Stromal cell of bone marrow (primary cell): ENCODE measurements at regions not wholly inside any gene's neighbourhood (a gene's known extent, or its start where the extent isn't known, plus 50 kb on each side); places are given as distances from the start of the nearest gene placed in this dataset.

ENCODE experiments used
- DNase-seq: peaks from one replicate; pipeline ENCODE4 v3.0.0-alpha.2; 2012; ENCODE audit warnings: low read depth

GRCh38 chrX:42096265-42096920 lies 173.0 kb upstream of the CASK start:
- DNase-seq = peak; percentile 80

DNA sequence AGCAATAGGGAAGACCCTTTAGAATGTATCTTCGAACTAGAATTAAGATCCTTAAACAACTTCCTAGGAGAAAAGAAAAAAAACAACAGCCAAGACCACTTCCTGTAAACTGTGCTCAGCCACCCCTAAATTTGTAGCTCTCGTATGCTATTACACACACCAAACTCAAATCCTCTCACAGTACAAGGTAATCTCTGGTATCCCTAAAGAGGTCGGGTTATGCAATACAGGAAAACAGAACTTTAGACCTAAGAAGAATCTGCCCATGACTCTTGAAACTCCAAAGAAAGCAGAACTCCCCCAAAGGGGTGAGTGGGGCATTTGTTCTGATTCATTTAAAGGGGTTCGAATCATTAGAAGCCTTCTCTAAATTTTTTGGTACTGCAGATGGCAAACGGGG lies 170.9 kb upstream of the CASK start:
- no peak for DNase-seq

DNA sequence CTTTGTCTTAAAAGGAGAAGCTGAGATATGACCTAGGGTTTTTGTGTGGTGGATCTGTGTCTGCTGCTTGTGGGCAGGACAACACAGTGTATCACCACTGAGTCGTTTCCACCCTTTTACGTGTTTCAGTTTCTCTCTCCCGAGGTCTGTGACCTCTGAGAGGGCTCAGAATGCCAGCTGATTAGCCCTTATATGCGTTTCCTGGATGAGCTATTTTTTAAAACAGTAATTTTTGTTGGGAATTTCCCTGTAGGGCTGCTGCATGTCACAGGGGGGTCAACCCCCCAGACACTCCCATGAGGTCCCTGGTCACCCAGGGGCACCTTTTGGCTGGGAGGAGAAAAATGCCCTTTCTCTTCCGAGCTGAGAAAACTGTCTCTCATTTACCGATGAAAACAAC lies 170.4 kb upstream of the CASK start:
- DNase-seq = peak; percentile 9

DNA sequence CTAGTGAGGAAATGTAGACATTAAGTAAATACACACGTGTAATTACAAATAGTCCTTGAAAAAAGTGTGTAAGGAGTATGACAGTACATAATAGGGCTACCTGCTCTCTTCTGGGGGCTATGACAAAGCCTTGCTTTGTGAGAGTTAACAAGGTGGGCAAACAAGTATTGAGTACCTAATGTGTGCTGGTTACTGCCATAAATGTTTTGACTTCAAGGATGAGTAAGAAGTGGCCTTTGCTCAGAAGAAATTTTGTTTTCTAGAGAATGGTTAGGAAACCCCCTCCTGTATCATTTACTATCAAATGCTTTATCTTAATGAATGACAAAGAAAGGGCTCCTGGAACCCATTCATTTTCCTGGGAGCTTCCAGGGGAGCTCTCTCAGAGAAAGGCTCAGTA lies 167.0 kb upstream of the CASK start:
- no peak for DNase-seq

- no peak for DNase-seq
These were observed 165.7 kb upstream of the CASK start for GRCh38 chrX:42089031-42089430.

- no peak for DNase-seq
These were observed 164.6 kb upstream of the CASK start for GRCh38 chrX:42087960-42088359.

DNA sequence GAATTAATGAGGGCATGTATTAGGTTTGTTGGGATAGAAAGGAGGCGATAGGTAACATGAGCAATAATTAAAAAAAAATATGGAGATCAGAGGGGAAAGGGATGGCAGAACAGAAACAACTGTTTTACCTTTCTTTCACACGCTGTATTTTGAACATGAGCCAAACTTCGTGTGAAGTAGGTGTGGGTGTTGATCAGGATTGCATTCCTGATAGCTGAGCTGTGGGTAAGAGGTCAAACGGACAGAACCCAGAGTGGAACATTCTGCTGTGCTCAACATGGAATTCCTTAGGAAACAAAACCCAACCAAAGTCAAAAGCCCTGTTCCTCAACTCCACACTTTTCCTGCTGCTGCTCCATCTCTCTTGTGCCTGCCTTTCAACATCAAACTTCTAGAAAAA lies 162.5 kb upstream of the CASK start:
- no peak for DNase-seq

DNA sequence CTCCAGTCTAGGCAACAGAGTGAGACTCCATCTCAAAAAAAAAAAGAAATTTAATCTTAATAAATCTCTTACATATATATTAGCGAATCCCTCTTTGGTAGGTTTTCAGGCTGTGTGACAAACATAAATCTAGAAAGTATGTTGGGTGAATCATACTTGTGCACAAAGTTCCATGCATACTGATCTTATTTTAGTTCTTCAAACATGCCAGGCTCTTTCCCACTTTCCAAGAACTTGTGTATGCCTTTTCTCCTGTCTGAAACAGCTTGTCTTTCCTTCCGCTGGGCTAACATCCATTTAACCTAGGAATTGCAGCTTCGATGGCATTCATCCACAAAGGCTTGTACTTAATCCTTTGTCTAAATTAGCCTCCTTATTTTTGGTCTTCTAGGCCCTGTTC lies 156.6 kb upstream of the CASK start:
- no peak for DNase-seq

DNA sequence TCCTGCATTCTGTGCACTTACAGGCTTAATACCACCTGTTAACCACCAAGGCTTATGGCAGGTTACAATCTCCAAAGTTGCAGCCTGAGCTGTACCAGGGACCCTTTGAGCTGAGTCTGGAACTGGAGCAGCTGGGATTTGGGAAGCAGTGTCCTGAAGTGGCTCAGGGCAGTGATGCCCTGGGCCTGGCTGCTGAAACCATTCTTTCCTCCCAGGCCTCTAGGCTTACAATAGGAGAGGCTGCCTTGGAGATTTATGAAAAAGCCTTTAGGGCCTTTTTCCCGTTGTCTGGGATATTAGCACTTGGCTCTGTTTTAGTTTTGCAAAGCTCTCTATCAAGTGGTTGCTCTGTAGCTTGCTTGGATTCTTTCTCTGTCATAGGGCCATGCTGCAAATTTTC lies 154.3 kb upstream of the CASK start:
- DNase-seq = no peak

GRCh38 chrX:42075032-42075431 lies 151.7 kb upstream of the CASK start:
- DNase-seq = no peak

DNA sequence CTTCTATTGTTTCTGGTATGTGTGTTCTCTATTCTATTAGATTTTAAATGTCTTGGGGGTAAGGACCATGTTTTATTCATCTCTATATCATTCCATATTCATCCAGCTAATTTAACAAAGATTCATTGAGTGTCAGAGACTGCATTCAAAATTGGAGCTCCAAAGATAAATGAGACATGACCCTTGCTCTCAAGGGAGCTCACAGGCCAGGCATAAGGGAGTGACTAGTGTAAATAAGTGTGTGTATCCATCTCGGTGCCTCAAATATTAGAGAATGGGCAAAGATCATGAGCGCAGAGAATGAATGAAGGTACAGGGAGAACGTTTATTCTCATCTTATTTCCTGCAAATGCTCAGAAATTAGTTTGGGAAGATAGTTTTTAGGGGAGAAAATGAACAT lies 150.1 kb upstream of the CASK start:
- DNase-seq = no peak

DNA sequence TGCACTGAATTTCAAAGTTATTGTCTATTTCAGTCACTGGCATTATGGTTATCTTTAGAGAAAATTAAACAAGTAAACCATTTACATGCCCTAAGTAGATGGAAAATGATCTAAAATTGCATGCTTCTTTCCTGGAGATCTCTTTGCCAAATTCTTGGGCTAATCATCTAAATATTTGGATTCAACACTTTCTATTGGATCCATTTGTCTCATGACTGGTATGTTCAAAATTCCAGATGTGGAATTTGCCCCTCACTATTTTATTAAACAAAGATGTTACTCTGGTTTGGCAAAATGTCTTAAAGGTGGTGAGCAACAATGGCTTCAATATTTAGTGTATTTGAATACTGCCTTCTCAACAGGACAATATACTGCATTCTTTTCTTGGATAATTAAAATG lies 147.5 kb upstream of the CASK start:
- DNase-seq = no peak

GRCh38 chrX:42054256-42054655 lies 130.9 kb upstream of the CASK start:
- DNase-seq = no peak

- DNase-seq = no peak
These were observed 127.0 kb upstream of the CASK start for GRCh38 chrX:42050345-42050744.

DNA sequence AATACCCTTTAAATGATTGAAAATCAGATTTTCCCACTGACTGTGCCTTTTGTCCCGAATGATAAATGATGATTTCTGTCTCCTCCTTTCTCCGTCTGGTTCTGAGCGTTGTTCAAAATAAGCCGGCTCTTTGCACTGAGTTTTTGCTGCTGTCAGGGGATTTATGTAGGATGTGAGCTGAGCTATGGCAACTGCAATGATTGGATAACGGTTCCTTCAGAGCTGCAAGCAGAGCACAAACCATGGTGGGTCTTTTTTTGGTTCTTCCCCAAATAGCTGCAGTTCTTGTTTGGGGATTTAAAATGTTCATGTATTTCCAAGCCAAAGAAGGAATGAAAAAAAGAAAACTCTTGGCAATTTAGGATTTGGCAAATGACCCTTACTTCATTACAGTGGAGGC lies 124.5 kb upstream of the CASK start:
- DNase-seq = no peak

GRCh38 chrX:42028109-42028508 lies 104.8 kb upstream of the CASK start:
- DNase-seq = no peak

DNA sequence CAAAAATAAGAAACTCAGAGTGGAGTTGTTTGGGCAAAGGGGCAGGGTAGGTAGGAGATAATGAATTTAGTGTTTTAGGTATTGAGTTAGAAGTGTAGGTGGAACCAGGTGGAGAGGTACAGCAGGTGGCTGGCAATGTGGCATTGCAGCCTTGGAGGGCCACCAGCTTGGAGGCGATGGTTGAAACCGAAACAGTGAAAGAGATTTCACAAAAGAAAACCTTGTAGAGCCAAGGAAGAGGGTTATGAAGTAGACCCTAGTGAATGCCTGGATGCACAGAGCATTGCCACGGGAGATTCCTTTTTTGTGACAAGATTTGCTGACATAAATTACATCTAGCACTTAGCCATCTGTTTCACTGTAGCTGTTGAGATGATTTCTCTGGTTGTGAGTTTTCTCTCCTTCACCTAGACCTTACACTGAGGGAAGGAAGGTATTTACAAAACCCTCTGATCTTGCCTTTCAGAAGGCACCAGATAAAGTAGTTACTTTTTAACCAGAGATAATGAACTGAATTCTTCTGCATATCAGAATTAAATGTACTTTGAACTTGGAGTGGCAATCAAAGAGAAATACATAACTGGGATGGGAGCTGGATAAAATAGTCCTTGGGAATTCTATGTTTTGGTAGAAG lies 104.1 kb upstream of the CASK start:
- no peak for DNase-seq

DNA sequence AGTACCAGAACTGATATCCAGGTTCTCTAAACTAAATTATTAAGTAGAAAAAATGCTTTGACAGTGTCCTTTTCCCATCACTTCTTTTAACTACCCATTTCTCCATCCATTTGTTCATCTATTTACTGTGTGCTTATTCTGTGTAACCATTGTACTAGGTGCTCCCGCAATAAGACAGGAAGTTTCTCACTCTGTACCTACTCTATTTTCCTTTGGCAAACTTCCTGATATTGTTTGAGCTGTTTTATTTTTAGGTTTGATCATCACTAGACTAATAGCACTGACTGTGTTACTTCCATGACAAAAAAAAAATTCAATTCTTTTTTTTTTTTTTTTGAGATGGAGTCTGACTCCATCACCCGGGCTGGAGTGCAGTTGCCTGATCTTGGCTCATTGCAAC lies 102.5 kb upstream of the CASK start:
- no peak for DNase-seq

- DNase-seq = no peak
These were observed 99.8 kb upstream of the CASK start for GRCh38 chrX:42023122-42023521.

DNA sequence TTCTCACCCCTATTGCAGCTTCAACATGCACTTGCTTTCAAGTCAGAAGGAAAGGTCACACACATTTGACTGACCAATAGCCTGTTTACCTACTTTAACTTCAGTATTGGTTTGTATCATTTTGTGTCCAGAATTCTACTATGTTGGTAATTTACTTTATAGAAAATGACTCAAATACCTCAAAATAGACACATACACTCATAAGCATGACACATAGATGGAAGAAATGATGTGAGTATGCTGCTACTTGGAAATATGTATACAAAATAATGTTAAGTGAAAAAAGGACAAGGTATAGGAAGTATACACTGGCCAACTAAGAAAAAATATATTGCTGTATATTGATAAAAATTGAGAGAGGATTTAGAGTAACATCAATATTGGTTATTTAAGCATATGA lies 98.8 kb upstream of the CASK start:
- DNase-seq = no peak

DNA sequence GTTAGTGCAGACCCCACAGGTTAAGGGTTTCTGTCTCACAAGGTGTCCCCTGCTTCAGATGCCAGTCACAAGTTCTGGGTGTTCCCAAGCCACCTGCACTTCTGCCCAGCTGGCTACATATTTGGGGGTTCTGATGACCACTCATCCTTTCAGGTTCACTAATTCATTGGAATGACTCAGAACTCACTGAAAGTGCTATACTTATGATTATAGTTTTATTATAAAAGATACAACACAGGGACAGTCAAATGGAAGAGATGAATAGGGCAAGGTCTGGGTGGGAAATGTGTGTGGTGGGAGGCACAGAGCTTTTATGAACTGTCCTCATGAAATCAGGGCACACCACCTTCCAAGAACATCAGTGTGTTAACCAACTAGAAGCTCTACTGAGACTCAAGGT lies 97.7 kb upstream of the CASK start:
- DNase-seq = no peak

GRCh38 chrX:42020225-42020624 lies 96.9 kb upstream of the CASK start:
- DNase-seq = no peak

DNA sequence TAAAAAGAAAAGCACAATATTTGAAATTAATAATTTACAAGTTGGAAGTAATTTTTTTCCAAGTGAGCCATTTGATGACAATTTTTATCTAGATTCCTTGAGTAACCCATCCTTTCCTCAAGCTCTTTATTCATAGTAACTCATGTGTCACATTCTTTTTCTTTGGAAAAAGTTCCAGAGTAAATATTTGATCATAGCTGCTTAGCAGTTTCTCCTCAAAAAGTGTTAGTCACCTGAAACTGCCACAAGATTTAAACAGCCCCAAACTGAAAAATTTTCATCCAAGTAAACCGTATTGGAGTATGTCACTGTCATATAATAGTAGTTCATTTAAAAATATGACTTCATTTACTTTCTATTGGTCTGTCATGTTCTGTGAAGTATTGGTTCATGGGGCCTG lies 94.6 kb upstream of the CASK start:
- DNase-seq = peak; percentile 5

GRCh38 chrX:42000836-42001235 lies 77.5 kb upstream of the CASK start:
- DNase-seq = no peak
